Renal pelvis (tissue), 1 donor: ENCODE measurements at regions not wholly inside any gene's neighbourhood (a gene's known extent, or its start where the extent isn't known, plus 50 kb on each side); places are given as distances from the start of the nearest gene placed in this dataset.
A peak's percentile ranks its signal among the peaks of the same experiment; 100 is the strongest.

Experiments used
- DNase-seq: peaks from one replicate; pipeline ENCODE4 v3.0.0-alpha.2; 2013

- DNase-seq, result no peak
These were observed 389.5 kb upstream of the B3GAT1 start for GRCh38 chr11:134801570-134801969.

- no peak for DNase-seq
These were observed 388.8 kb upstream of the B3GAT1 start for GRCh38 chr11:134800826-134801225.

DNA sequence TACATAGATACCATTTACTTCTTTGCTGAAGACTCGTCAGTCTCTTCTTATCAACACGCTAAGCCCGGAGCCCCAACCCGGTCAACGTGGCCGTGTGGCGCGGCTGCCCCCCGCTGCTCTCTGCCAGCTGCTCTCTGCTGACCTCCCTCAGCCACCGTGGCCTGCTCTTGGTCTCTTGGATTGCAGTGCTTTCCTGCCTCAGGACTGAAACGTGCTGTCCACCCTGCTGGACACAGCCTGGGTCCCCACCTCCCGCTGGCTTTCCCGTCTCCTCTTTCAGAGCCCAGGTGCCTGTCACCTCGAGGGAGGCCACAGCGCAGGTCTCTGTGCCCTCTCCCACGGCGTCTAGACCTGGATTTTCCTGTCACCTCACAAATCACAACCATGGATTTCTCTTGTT, 388.1 kb upstream of the B3GAT1 start:
- no peak for DNase-seq

GRCh38 chr11:134799386-134799785, 387.3 kb upstream of the B3GAT1 start:
- DNase-seq, result no peak

GRCh38 chr11:134797411-134798089, 385.5 kb upstream of the B3GAT1 start:
- DNase-seq, result no peak

DNA sequence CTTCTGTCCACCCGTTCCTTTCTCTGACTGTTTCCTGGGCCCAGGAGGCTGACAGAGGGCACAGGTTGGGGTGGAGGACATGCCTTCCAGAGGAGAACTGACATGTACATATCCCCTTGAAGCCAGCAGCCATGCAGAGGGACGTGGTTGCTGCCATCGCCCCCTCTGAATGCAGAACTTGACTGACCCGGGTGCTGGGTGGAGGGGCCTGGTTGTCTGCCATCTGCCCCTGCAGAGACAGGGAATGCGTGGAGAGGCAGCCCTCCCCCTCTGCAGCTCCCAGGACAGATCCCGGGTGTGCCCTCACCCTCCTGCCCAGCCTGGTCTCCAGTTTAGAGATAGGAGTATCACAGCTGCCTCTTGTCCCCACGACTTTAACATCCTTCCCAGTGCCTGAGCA, 383.0 kb upstream of the B3GAT1 start:
- no peak for DNase-seq

- DNase-seq, result no peak
These were observed 382.1 kb upstream of the B3GAT1 start for GRCh38 chr11:134794192-134794591.

- DNase-seq, result no peak
These were observed 380.6 kb upstream of the B3GAT1 start for GRCh38 chr11:134792677-134793076.

DNA sequence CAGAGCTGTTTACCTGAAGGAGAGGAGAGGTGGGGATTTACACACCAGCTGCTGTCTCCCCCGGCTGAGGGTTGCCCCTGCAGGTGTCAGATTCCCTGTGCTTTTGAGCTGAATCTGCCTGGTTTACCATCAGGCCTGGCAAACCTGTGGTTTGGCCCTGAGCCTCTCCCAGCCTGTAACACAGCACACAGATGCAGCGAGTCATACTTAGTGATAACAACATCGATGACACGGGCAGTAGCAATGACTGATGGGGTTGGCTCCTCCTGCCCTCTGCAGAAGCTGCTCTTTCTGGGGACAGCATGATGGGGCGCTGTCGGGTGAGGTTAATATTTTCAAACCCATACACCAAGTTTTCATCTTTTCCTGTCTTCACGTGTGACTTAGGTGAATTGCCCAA, 380.0 kb upstream of the B3GAT1 start:
- no peak for DNase-seq

DNA sequence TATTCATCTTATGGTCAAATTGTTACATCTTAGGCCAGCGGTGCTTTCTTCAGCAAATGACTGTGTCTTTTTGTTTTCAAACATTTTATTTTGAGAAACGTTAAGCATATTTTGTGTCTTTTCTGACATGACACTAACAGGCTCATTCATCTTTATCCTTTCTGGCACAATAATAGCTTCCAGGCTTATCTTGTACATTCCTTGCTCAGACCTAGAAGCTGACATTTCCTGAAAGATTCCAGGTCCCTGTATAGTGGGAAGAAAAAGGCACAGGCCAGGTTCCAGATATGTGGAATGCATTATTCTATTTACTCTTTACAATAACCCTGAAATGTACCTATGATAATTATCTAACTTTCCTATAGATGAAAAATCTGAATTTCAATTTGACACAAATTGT, 379.1 kb upstream of the B3GAT1 start:
- no peak for DNase-seq

- no peak for DNase-seq
These were observed 377.1 kb upstream of the B3GAT1 start for GRCh38 chr11:134789104-134789503.

DNA sequence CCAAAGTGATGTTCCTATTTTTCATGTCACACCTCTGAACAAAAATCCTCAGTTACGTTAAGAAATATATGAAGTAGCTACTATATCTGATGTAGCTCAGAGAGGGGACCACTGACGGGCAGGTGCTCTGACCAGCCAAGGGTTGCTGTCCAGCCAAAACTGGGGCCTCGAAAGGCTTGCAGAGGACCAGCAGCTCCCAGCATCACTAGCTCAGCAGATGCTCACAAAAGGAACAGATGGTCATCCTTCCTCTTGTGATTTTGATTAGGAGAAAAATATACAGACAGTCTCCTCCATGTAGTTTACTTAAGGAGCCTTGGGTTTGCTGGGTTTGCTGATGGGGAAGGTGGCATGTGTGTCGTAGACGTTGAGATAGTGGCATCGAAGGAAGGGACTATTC, 374.6 kb upstream of the B3GAT1 start:
- DNase-seq, result no peak

DNA sequence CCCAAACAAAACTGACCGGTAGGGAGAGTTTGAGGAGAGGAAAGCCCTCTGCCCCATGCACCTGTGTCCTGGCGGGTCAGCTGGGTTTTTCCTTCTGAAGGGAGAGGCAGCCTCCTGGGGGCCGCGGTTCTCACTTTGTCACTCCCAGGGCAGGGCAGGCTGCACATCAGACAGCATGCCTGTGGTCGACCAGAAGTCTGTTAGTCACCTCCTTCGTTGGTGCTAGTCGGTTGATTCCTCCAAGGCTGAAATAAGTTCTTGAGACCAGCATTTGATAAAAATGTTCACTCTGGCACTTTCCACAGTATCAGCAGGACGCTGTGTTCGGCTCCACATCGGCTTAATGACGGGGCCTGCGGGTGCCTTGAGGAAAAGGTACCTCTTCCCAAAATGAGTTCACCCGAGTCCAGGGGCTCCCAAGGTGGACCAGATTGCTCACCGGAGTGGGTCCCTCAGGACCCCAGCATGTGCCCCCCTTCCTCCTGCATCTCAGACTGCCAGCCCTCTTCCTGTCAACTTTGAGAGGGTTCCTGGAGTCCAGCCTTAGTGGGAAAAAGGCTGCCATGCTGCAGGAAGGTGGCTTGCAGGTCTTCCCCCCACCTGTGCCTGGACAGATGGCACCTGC, 373.7 kb upstream of the B3GAT1 start:
- no peak for DNase-seq

- no peak for DNase-seq
These were observed 373.0 kb upstream of the B3GAT1 start for GRCh38 chr11:134785059-134785458.

DNA sequence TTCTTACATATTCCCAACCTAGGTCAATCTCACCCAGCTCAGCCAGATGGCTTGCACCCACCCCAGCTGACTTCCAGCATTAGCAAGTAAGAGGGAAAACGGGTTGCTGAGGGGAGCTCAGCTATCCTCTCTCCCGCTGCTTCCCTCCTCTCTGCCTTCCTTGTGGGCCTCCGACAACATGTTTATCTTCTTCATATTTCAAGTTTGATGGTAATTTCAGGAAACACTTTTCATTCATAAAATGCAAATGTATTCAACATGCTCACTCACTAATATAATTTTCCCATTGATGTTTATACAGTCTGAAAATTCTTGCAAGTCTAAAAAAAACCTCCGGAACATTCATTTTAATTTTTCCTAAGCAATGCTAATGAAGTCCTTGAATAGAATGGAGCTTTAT, 372.5 kb upstream of the B3GAT1 start:
- DNase-seq, result no peak

DNA sequence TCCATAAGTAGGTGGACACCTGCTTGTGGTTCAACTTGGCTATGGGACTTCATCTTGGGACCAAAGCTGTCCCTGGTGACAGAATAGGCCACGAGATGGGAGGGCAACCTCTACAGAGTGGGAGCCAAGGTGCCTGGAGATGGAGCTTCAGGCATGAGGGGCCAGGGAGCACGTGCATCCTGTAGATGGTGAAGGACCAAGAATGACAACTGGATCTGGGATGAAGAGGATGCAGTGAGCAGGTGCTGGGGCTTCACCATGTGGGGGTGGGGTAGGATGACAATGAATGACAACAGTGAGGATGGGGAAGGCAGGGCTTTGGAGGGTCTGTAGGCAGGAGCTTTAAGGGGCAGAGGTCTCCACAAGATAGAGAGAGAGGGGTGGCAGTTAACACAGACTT, 372.0 kb upstream of the B3GAT1 start:
- no peak for DNase-seq

DNA sequence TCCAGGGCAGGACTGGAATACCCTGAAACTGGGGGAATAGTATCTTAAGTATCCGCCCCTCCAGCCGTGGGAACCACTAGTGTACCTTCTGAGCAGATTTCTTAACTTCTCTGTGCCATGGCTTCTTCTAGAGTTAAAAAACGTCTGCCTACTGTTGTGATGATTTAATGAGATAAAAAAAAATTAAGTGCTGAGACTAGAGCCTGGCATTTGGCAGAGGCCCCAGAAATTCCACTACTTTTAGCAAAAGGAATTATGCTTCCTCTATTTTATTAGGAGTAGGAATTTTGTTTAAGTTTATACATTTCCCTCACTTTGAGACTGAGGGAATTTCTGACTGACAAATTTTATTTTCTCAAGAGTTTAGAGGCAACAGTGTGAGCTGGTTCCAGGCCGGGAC, 371.2 kb upstream of the B3GAT1 start:
- no peak for DNase-seq

DNA sequence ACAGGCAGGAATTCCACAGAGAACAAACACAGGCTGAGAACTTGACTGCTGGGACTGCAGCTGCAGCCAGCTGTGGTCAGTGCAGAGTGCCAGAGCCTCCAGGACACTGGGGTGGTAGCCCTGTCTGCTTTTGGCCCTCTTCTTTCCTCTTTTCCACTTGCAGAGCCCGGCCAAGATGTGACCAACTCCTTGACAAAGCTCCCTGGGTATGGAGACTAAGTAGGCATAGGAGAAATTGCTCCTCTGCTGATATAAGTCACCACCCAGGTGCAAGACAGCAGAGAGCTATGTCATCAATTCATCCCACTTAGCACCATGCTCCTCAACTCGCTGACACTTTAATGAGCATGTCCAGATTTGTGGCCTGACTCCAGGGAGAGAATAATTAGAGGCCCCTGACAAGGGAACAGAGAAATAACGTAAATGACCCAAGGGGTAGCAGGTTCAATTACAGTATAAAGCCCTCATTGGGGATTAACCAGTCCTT, 369.4 kb upstream of the B3GAT1 start:
- peak; percentile 65 for DNase-seq

- no peak for DNase-seq
These were observed 368.6 kb upstream of the B3GAT1 start for GRCh38 chr11:134780486-134781147.

GRCh38 chr11:134779179-134779578, 367.1 kb upstream of the B3GAT1 start:
- DNase-seq, result no peak

- DNase-seq, result no peak
These were observed 356.4 kb upstream of the B3GAT1 start for GRCh38 chr11:134768463-134768862.

DNA sequence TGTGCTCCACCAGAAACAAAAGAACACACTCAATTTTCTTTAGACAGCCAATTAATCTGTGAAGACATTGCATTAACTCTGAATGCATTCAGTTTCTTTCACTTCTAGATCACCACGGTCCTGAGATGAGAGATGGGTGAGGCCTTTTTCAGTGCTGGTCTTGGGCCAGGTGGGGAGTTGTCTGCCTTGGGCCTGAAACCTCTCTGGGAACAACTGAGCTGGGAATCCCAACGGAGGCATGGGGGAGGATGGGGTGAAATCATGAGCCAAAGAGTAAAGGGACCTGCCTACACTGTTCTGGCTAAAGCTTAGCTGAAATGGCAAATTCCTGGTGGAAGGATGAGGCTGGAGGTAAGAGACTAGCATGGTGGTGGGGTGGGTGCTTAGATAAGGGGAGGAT, 353.5 kb upstream of the B3GAT1 start:
- DNase-seq, result no peak

DNA sequence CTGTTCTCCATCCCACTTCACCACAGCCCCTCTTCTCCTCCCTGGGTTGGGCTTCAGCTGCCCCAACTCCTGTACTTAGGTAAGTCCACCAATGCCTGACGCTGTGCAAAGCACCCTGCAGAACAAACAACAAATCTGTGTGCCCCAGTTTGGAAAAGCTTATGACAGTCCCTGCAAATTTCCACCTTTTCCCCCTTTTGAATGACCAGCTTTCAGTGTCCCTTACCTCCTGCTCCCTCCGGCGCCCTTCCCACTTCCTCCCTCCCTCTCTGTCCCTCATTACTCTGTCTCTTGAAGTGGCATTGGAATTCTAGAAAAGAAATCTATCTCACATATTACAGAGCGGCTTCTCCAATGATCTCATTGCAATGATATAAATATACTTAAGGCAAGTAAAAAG, 352.9 kb upstream of the B3GAT1 start:
- DNase-seq, result no peak
